DND-41 (cell line): ENCODE measurements at regions not wholly inside any gene's neighbourhood (a gene's known extent, or its start where the extent isn't known, plus 50 kb on each side); places are given as distances from the start of the nearest gene placed in this dataset.

Experiments
- ATAC-seq: fragments of 200-7000 bp; cut with Tn5 transposase; 3 replicates; pipeline ENCODE4 v1.9.1; 2021; ENCODE audit warnings: low read depth; ENCODE audit not compliant: insufficient read depth
- DNase-seq: peaks from one replicate; pipeline ENCODE4 v3.0.0-alpha.2; 2020
- H2AFZ ChIP-seq: 2 replicates; pipeline ENCODE4 v1.6.0; 2012; ENCODE audit warnings: low read depth, low read length
- H3K27ac ChIP-seq: 2 replicates; pipeline ENCODE4 v1.5.1; 2012; ENCODE audit warnings: low read length, inconsistent platforms
- H3K27me3 ChIP-seq: fragments of 200-600 bp; sonication (generic); 2 replicates; pipeline ENCODE4 v1.6.0; 2012; ENCODE audit warnings: low read length, mild to moderate bottlenecking, inconsistent platforms; ENCODE audit not compliant: insufficient read depth, poor library complexity
- H3K36me3 ChIP-seq: 2 replicates; pipeline ENCODE4 v1.5.1; 2012; ENCODE audit warnings: low read length, inconsistent platforms; ENCODE audit not compliant: insufficient read depth
- H3K4me1 ChIP-seq: 2 replicates; pipeline ENCODE4 v1.5.1; 2012; ENCODE audit warnings: mild to moderate bottlenecking, low read length; ENCODE audit not compliant: insufficient read depth
- H3K4me2 ChIP-seq: 2 replicates; pipeline ENCODE4 v1.6.0; 2012; ENCODE audit warnings: mild to moderate bottlenecking, moderate library complexity, low read length, inconsistent platforms; ENCODE audit not compliant: insufficient read depth
- H3K4me3 ChIP-seq, 2 experiments: fragments of 200-600 bp in 1 of 2; shearing (Covaris generic) in 1 of 2; 2 replicates each; pipeline ENCODE4 v1.5.1; 2012 to 2016; ENCODE audit warnings: inconsistent platforms in 2 of 2, low read length in 2 of 2, mild to moderate bottlenecking in 2 of 2, low read depth in 1 of 2, moderate library complexity in 1 of 2
- H3K79me2 ChIP-seq: 2 replicates; pipeline ENCODE4 v1.6.0; 2012; ENCODE audit warnings: low read length, inconsistent platforms; ENCODE audit not compliant: insufficient read depth
- H3K9ac ChIP-seq: 2 replicates; pipeline ENCODE4 v1.6.0; 2012; ENCODE audit warnings: low read depth, mild to moderate bottlenecking, inconsistent platforms, low read length, moderate library complexity
- H3K9me3 ChIP-seq: 2 replicates; pipeline ENCODE4 v1.5.1; 2012; ENCODE audit warnings: low read length, moderate library complexity, mild to moderate bottlenecking, inconsistent platforms; ENCODE audit not compliant: insufficient read depth, severe bottlenecking
- H4K20me1 ChIP-seq: 2 replicates; pipeline ENCODE4 v1.6.0; 2012; ENCODE audit warnings: low read length; ENCODE audit not compliant: insufficient read depth
- CTCF ChIP-seq: IDR thresholded peaks from 2 replicates; pipeline ENCODE4 v1.5.1; 2012; ENCODE audit warnings: borderline replicate concordance, low read length, moderate library complexity, mild to moderate bottlenecking; ENCODE audit not compliant: poor library complexity, severe bottlenecking; ENCODE audit errors: extremely low read depth
- EZH2 ChIP-seq: IDR thresholded peaks from 3 replicates; pipeline ENCODE4 v1.6.1; 2012; ENCODE audit warnings: borderline replicate concordance, low read depth, mild to moderate bottlenecking, moderate library complexity, low read length, inconsistent platforms; ENCODE audit not compliant: severe bottlenecking

GRCh38 chr1:229895605-229896004 lies 171.4 kb upstream of the GALNT2 start:
- H3K27me3 ChIP-seq = no peaks in the 10 kb centered on the region
- H3K9ac ChIP-seq = no peak overlapping the region
- no peaks in the 10 kb centered on the region for H4K20me1 ChIP-seq
- no peak overlapping the region for H3K4me3 ChIP-seq
- TF ChIP-seq EZH2 (no peak), CTCF (no peak)
- H3K27ac ChIP-seq = no peak overlapping the region
- H2AFZ ChIP-seq = no peak overlapping the region
- DNase-seq (no peak), ATAC-seq (no peak)
- H3K4me1 ChIP-seq = no peaks in the 10 kb centered on the region
- H3K79me2 ChIP-seq = no peaks in the 10 kb centered on the region
- H3K4me2 ChIP-seq = no peak overlapping the region
- H3K9me3 ChIP-seq = no peaks in the 10 kb centered on the region
- no peaks in the 10 kb centered on the region for H3K36me3 ChIP-seq

GRCh38 chr1:229896306-229896705 lies 170.7 kb upstream of the GALNT2 start:
- Histone ChIP-seq H3K4me2 (no peak overlapping the region), H3K9ac (no peak overlapping the region), H4K20me1 (no peaks in the 10 kb centered on the region), H3K27me3 (no peaks in the 10 kb centered on the region), H3K36me3 (no peaks in the 10 kb centered on the region), H3K9me3 (peaks cover 4% of the 10 kb centered on the region), H3K4me1 (no peaks in the 10 kb centered on the region), H3K79me2 (no peaks in the 10 kb centered on the region), H3K4me3 (no peak overlapping the region), H2AFZ (no peak overlapping the region), H3K27ac (no peak overlapping the region)
- no peak for DNase-seq
- ATAC-seq = no peak
- no peak for TF ChIP-seq CTCF
- no peak for TF ChIP-seq EZH2

GRCh38 chr1:229896861-229897260 lies 170.2 kb upstream of the GALNT2 start:
- Histone ChIP-seq H2AFZ (no peak overlapping the region), H3K4me3 (no peak overlapping the region), H3K27me3 (no peaks in the 10 kb centered on the region), H3K9ac (no peak overlapping the region), H4K20me1 (no peaks in the 10 kb centered on the region), H3K79me2 (no peaks in the 10 kb centered on the region), H3K9me3 (peaks cover 4% of the 10 kb centered on the region), H3K27ac (no peak overlapping the region), H3K4me2 (no peak overlapping the region), H3K36me3 (no peaks in the 10 kb centered on the region), H3K4me1 (no peaks in the 10 kb centered on the region)
- ATAC-seq (no peak), DNase-seq (no peak)
- TF ChIP-seq EZH2 (no peak), CTCF (no peak)

GRCh38 chr1:229897501-229897900 lies 169.5 kb upstream of the GALNT2 start:
- no peaks in the 10 kb centered on the region for H4K20me1 ChIP-seq
- H3K9me3 ChIP-seq = peaks cover 4% of the 10 kb centered on the region
- H3K27me3 ChIP-seq = no peaks in the 10 kb centered on the region
- no peak overlapping the region for H2AFZ ChIP-seq
- H3K27ac ChIP-seq = no peak overlapping the region
- TF ChIP-seq EZH2 (no peak), CTCF (no peak)
- H3K36me3 ChIP-seq = no peaks in the 10 kb centered on the region
- ATAC-seq (no peak), DNase-seq (no peak)
- no peak overlapping the region for H3K4me3 ChIP-seq
- no peak overlapping the region for H3K4me2 ChIP-seq
- no peak overlapping the region for H3K9ac ChIP-seq
- no peaks in the 10 kb centered on the region for H3K4me1 ChIP-seq
- no peaks in the 10 kb centered on the region for H3K79me2 ChIP-seq
